ENCODE measurements at regions not wholly inside any gene's neighbourhood (a gene's known extent, or its start where the extent isn't known, plus 50 kb on each side); places are given as distances from the start of the nearest gene placed in this dataset.

DNA sequence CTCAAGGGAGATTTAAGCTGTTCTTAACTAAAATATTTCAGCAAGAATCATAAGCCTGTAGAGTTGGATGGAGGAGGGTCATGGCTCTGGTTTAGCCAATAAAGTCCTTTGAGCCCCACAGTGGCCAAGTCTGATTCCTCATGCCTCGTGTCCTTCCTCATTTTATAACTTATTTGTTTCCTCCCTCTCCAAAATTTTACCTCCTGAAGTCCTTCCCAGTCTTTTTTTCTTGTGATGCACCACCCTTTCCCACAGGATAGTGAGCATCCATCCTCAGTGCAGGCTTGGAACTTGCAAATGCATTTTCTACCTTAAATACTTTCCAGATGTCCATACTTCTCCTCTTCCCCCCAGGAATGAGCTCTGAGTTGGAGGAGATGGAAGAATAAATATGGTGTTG, 162.7 kb upstream of the AGTR1 start:
- TF ChIP-seq POLR2A (IDR thresholded peaks at IDR 0.05): no peak
- TF ChIP-seq EP300 (IDR thresholded peaks at IDR 0.05): no peak
- no peak for TF ChIP-seq POLR2AphosphoS5 (IDR thresholded peaks at IDR 0.05)
- TF ChIP-seq CTCF (IDR thresholded peaks at IDR 0.05): no peak

Measured in gastroesophageal sphincter (tissue), 3 donors.